ENCODE measurements at regions not wholly inside any gene's neighbourhood (a gene's known extent, or its start where the extent isn't known, plus 50 kb on each side); places are given as distances from the start of the nearest gene placed in this dataset.
"Not testable (repeated sequence)": the region's sequence is repeated elsewhere in the genome, so short reads cannot be mapped to it uniquely, and the experiment has no call there.

DNA sequence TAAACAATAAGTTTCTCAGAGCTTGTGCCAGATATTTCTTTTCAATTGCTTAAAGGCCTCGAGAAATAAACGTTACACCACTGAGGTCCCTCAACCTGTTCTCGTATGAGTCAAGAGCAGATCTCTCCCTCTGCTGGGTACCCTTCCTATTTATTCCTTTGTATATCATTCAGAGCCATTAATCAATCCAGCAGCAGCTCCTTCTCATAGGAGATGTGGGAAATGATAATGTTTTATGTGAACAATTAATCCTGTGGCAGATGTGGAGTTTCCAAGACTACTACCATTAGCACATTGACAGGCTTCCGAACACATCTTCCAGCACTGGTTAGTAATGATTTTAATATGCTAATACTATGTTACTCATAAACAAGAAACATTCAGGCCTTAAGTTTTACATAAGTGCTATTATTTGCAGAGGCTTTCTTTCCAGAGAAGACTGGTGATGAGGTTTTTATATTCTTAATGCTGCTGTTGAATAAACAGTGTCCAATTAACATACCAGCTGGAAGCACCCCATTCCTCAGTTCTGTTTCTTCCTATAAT lies 196.5 kb downstream of the ZNF608 start:
- DNase-seq (ENCODE audit: low spot score): no peak

DNA sequence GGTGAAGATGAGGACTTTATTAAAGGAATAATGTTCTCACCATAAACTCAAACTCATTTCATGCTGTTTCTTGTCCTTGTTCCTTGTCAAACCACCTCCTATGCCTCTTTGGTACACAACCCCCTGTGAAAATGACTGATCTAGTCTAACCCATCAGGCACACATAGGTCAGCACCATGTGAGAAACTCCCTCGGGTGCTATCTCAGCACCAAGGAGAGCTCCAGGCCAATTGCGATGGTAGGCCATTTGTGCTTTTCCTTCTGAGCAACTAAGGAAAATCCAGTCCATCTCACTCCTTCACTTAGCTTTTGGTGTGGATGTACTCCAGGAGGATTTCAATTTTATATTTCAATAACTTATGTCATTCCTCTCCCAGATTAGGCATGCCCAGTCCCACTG lies 199.8 kb downstream of the ZNF608 start:
- no peak for DNase-seq (ENCODE audit: low spot score)

DNA sequence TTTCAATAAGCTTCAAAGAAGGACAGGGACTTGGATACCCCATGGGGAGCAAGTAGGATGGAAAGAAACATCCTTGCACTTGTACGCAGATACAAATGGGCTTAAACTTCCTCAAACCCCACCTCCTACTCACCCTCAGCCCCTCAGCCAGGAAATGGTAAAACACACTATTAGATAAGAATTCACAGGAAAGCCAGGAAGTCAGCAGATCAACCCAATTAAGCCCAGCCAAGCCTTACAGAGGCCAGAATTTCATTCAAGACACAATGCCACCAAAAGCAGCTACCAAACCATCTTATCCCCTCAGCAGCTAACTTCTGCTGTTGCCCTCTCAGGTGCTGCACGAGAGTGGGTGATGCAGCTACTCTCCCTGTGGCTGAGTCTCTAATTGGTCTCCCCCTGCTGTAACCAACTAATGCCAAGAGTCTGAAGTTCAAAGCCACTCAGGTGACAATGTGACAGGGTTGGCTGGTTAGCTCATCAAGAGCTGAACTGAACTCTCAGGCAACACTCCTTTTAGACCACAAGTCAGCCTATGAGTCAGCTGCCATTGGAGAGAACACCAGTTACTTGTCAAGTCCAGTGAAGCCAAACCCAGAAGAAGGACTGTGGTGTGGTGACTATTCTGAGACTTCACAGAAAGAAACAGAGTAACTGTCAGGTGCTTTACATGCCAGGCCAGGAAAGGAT lies 201.9 kb downstream of the ZNF608 start:
- no peak for DNase-seq (ENCODE audit: low spot score)

DNA sequence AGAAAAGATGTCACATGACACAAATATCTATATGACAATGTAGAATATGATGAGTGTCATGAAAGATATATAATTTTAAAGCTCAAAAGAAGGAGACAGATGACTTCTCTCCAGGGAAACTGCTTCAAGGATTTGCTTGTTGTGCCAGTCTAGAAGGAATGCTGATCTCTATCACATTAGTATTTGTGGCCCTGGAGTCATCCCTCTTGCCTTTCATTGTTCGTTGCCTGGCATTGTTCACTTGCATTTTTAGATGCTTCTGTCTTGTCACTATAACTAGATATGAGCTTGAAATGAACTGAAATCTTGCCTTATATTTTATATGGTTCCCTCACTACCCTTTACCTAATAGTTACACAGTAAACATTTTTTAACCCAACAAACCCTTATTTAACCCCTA lies 207.5 kb downstream of the ZNF608 start:
- no peak for DNase-seq (ENCODE audit: low spot score)

DNA sequence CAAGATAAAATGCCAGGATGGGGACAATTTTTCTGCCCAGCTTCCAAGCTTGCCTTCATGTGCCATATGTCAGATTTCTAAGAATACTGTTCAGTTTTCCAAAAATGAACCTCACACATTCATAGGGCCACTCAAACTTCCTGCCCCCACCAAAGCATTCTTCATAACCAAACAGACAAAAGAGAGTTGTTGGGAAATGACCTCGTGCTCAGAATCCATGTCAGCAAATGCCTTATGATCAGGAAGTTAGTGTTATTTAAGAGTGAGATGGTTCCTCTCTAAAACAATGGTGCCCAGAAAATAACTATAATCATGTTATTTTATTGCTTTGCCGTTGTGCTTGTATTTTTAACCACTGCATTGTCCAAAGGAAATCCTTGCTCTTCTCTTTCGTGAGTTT lies 208.2 kb downstream of the ZNF608 start:
- no peak for DNase-seq (ENCODE audit: low spot score)

DNA sequence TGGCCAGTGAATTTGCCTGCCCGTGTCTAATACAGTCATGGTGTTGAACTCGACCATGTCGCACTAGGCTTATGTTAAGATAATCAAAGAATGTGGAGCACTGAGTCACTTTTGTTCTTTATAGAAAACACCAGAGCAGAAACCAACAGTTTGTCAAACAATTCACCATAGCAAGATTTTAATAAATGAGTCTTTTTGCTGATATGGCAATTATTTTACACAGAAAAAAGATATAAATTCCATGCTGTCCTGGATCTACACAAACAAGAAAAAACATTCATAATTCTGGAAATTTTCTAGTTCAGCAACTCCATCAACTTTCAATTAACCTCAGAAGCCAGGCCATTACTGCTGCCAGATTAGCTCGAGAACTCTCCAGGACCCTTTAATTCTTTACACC lies 208.9 kb downstream of the ZNF608 start:
- DNase-seq (ENCODE audit: low spot score): no peak

DNA sequence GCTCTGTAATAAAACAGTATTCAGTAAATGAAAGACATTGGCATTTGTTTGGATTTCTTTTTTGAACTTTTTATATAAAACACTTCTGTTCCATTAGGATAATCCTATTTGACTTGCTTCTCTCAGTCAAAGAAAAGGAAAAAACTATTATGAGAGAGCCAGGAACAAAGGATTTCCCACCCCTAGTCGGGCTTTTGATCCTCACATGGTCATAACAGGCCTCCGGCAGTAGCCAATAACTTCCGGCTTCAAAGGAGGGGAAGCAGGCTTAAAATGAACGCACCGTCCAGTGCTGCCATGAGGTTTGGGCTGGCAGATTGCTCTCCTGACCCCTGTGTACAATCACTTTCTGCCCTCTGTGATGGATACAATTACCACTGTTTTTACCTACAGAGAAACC lies 209.3 kb downstream of the ZNF608 start:
- no peak for DNase-seq (ENCODE audit: low spot score)

DNA sequence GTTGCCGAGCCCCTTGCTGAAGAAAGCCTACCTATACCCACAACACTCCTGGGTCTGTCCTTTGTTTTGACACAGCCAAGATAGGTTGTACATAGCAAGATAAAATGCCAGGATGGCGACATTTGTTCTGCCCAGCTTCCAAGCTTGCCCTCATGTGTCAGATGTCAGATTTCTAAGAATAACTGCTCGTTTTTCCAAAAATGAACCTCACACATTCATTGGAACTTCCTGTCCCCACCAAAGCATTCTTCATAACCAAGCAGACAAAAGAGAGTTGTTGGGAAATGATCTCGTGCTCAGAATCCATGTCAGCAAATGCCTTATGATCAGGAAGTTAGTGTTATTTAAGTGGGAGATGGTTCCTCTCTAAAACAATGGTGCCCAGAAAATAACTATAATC lies 210.1 kb downstream of the ZNF608 start:
- DNase-seq (ENCODE audit: low spot score): no peak

DNA sequence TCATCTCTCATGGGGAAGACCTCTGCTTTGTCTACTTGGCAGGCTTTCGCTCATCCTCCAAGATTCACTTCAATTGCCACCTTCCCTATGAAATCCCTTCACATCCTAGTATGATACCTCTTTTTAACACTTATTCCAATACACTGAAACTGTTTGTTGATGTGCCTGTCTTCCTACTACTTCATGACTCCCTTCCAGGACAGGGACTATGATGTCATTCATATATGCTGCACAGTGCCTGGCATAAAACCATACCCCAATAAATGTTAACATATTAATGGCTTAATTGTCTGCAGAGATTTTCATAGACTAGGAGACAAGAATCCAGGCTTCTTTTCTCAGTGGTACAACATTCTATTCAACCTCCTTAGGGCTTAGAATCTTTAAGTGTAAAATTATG lies 215.5 kb downstream of the ZNF608 start:
- no peak for DNase-seq (ENCODE audit: low spot score)

DNA sequence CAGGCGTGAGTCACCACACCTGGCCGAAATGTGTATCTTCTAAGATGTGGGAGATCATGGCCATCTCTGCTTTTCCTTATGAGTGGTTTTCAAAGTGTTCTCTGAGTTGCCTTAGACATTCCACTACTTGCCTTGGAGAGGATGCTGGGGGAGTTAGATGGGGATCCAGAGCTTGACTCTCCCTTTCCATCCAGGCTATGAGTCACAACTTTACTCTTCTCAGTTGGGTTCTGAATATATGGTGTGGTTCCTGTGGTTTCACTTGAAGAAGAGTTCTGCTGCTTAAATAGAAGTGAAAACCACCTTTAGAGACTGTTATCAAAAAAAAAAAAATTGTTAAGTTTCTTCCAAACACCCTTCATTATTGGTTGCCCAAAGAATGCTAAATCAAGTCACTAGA lies 217.6 kb downstream of the ZNF608 start:
- DNase-seq (ENCODE audit: low spot score): no peak

DNA sequence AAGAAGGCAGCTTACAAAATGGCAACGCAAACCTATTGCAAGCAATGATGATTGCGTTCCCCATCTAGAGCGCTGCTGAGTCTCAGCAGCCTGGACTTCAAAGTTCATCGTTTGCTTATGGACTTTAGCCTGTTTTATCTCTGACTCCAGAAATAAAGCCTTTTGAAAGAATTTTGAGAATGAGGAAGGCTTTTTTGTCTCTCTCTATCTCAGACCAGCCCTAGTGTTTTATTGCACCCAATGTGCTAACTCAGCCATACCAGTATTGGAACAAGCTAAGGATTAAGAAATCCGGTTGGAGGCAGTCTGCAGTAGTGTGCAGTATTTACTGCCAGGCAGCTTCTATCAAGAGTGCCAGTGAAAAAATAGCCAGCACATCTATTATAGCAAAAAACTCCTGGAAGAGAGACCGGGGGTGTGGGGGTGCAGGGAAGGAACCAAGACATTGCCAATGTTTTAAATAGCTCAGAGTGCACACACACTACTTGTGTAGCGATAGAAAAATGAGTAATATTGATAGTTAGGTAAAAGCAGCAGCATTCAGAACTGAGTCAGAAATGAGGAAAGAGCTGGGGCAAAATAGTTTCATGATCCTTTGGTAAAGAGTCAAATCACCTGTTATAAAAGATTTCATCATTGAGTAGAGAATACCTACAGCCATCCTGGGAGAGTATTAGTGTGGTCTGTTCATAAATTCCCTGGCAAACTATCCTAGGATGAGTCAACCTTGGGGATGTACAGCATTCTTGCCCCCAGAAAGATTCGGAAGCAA lies 219.0 kb downstream of the ZNF608 start:
- peak; percentile 29 for DNase-seq (ENCODE audit: low spot score)

DNA sequence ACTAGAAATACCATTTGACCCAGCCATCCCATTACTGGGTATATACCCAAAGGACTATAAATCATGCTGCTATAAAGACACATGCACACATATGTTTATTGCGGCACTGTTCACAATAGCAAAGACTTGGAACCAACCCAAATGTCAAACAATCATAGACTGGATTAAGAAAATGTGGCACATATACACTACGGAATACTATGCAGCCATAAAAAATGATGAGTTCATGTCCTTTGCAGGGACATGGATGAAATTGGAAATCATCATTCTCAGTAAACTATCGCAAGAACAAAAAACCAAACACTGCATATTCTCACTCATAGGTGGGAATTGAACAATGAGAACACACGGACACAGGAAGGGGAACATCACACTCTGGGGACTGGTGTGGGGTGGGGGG lies 220.4 kb downstream of the ZNF608 start:
- not testable (repeated sequence) for DNase-seq (ENCODE audit: low spot score)

DNA sequence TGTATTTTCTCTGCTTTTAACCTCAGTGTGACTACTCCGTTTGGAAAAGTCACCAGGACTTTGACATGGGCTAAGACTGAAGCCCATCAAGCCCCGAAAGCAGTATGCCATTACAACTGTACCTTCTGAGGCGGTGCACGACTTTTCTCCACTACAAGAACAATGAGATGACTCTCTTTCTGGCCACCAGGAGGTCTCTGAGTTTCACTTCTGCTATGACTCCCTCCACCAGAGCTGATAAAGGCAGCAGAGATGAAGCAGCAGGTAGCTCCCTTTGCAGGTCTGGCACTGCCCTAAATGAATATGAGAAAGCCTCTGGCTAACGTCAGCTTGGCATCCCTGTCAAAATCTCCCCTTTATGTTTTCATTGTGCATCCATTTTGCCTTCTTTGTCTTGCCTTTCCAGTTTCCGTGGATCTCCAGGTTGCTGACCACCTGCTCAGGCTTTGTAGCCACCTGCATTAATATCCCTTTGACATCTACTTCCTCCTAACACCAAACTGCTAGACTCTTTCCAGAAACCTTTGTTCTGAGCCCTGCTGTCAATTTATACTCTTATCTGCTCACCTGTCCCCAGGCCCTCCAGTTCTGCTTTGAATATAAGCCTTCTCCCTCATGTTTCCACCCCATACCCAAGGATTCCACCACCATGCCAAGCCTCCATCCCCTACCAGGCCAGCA lies 221.7 kb downstream of the ZNF608 start:
- DNase-seq (ENCODE audit: low spot score): no peak

DNA sequence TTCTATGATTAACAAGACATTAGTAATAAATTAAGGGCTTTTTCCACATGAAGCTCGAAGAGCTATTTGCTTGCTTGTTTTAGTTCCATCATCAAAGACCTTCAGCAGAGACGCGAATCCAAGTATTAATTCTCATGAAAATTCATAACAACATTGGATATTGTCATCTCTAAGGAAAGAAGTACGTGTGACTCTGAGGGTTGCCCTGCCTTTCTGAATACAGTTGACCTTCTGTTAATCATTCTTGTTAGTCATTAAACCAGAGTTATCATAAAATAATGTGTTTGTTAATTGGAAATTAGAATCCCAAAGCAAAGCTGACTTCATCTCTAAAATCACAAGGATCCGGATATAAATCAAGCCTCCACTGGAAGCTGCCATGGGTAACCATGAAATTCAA lies 222.5 kb downstream of the ZNF608 start:
- no peak for DNase-seq (ENCODE audit: low spot score)

DNA sequence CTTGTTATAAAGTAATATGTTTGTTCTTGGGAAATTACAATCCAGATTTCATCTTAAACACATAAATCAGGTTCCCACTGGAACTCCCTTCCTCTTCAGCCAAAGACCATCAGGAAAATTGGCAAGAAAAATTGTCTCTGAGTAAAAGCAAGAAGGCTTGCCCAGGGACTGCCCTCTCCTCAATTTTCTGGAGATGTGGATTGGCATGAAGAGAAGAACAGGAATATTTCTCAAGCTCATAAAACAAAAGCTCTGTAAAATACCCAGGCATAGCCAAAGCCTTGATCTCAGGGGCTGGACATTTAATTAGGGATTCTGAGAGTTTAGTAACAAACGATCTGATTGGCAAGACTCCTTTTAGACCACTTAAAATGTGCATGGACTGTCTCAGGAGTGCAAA lies 223.4 kb downstream of the ZNF608 start:
- DNase-seq (ENCODE audit: low spot score): no peak

DNA sequence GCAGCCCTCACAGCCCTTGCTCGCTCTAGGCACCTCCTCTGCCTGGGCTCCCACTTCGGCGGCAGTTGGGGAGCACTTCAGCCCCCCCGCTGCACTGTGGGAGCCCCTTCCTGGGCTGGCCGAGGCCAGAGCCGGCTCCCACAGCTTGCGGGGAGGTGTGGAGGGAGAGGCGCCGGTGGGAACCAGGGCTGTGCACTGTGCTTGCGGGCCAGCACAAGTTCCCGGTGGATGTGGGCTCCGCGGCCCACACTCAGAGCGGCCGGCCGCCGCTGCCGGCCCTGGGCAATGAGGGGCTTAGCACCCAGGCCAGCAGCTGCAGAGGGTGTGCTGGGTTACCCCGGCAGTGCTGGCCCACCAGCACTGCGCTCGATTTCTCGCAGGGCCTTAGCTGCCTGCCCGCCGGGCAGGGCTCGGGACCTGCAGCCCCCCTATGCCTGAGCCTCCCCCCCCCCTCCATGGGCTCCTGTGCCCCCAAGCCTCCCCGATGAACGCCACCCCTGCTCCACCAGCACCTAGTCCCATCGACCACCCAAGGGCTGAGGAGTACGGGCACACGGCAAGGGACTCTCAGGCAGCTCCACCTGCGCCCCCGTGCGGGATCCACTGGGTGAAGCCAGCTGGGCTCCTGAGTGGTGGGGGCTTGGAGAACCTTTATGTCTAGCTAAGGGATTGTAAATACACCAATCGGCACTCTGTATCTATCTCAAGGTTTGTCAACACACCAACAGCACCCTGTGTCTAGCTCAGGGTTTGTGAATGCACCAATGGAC lies 224.8 kb downstream of the ZNF608 start:
- no peak for DNase-seq (ENCODE audit: low spot score)

DNA sequence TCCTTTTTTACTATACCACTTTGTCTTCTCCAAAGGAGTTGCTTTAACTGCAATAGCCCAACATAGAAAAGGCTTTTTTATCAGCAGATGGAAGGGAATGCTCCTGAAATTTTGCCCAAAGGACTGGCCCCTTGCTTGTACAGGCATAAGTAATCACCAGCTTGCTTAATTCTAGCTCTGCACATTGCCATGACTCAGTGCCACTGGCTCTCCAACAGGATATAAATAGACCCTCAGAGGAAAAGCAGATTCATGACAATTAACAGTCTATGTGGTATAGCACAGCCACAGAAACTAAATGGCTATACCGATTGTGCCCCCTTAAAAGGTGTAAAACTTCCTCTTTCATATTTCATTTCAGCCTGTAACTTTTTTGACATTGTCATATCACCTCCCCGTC lies 227.0 kb downstream of the ZNF608 start:
- DNase-seq (ENCODE audit: low spot score): no peak

DNA sequence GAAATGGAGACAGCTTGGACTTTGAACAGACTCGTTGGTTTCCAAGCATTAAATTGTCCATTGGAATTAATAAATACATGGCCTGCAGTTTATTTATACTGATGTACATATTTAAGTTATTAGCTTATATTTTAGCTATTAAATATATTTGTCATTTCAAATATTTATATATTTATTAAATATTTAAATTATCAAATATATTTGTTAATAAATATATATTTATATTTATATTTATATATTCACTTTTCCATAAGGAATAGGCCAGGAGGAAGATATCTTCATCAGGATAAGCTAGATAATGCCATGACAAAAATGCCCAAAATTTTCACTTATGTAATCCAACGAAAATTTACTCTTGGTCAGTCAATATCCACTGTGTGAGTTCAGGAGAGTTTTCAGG lies 229.9 kb downstream of the ZNF608 start:
- DNase-seq (ENCODE audit: low spot score): no peak

DNA sequence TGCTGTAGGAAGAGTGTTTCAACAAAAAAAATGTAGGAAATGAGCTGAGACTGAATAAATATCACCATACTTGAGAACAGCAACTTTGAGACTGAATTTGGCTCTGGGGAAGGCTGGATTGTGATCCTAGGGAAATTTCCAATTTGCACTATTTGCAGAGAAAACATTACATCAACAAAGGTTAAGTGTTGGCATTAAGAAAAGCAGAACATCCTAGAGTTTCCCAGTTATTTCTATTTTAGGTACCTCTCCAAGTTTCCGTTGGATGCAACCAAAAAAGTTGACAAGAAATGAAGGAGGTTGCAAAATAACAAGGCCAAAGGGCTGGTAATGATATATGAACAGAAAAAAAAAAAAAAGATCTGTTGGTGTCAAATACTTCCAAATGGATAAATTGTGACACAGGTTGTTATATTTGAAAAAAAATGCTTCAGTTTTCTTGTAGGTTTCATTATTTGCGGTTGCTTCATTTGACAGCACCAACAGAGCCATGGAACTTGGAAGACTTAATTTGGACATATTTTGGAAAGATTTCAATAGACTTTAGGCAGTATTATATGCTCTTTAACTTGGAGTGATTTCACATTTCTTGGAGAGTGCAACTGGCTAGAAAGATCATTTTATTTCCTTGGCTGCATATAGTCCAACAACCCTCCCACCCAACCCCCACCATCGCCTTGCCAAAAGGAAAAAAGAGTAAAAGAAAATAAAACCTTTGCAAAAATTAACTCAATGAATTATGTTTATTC lies 230.8 kb downstream of the ZNF608 start:
- no peak for DNase-seq (ENCODE audit: low spot score)

DNA sequence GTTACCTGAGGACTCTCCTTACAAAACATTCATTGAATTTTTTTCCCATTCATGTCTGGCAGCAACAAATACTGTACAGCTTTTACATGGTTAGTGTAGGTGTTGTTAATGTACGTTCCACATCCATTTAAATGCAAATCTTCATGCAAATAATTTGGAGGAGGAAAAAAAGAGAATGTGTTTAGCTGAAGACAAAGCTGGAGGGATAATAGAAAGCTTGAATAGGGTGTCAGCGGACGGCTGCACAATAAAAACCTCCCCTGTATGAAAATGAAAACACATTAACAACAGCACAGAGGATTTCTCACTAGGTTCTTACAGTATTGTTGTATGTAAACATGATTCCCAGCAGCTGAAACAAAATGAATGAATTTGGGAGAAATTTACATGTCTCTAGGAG lies 231.5 kb downstream of the ZNF608 start:
- DNase-seq (ENCODE audit: low spot score): no peak

DNA sequence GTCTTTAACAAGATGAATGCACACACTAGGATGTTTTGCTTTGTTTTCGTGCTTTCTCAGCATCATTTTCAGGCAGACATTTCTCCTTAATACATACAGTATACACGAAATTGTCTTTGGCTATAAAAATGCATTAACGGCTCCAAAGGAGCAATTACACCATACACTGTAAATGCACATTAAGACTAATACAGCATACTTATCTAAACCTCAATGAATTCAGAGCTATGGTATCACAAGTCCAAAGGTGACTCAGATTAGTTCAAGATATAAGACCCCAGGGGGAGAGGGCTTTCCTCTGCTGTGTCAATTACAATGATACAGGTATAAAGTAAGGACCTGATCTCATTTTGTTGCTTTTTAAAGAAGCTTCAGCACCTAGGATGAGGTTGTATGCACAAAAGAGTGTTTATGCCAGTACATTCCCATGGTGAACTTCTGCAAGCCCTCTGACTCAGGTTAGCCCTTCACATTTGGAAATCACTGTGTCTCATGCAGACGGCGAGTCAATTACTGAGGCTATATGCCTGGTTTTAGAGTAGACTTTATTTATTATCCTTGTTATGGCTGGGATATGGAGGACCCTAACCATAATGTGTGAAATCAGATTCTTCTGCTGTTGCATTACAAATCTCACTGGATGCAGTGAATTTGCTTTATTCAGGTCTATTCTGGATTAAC lies 233.3 kb downstream of the ZNF608 start:
- DNase-seq (ENCODE audit: low spot score): no peak
